ENCODE measurements at regions not wholly inside any gene's neighbourhood (a gene's known extent, or its start where the extent isn't known, plus 50 kb on each side); places are given as distances from the start of the nearest gene placed in this dataset.

- no peak for TF ChIP-seq CTCF (IDR thresholded peaks at IDR 0.05; ENCODE audit: borderline replicate concordance, extremely low read depth, low read length, poor library complexity, severe bottlenecking)
- no peak for TF ChIP-seq EZH2 (IDR thresholded peaks at IDR 0.05; ENCODE audit: borderline replicate concordance, low read depth, low read length, severe bottlenecking)
These were observed 50.2 kb upstream of the FGF3 start for GRCh38 chr11:69869311-69869939.

GRCh38 chr11:69870766-69871165 is 51.5 kb upstream of the FGF3 start:
- TF ChIP-seq CTCF (IDR thresholded peaks at IDR 0.05; ENCODE audit: borderline replicate concordance, extremely low read depth, low read length, poor library complexity, severe bottlenecking) = no peak
- no peak for TF ChIP-seq EZH2 (IDR thresholded peaks at IDR 0.05; ENCODE audit: borderline replicate concordance, low read depth, low read length, severe bottlenecking)
- H3K27me3 ChIP-seq (ENCODE audit: insufficient read depth, low read length, poor library complexity) = peaks cover 2% of the 10 kb centered on the region
- H3K4me1 ChIP-seq (ENCODE audit: insufficient read depth, low read length) = no peaks in the 10 kb centered on the region
- H3K79me2 ChIP-seq (ENCODE audit: insufficient read depth, low read length) = no peaks in the 10 kb centered on the region
- DNase-seq (no peak), ATAC-seq (ENCODE audit: insufficient read depth, low read depth) (no peak)
- H2AFZ ChIP-seq (ENCODE audit: low read depth, low read length) = no peak overlapping the region
- no peak overlapping the region for H3K4me3 ChIP-seq (ENCODE audit: low read depth in 1 of 2, low read length in 2 of 2)
- no peaks in the 10 kb centered on the region for H3K36me3 ChIP-seq (ENCODE audit: insufficient read depth, low read length)
- H3K9me3 ChIP-seq (ENCODE audit: insufficient read depth, low read length, severe bottlenecking) = no peaks in the 10 kb centered on the region
- H3K4me2 ChIP-seq (ENCODE audit: insufficient read depth, low read length) = no peak overlapping the region
- peaks cover 3% of the 10 kb centered on the region; the same call in 1 of the 2 replicates for H4K20me1 ChIP-seq (ENCODE audit: insufficient read depth, low read length)
- no peak overlapping the region for H3K27ac ChIP-seq (ENCODE audit: low read length)
- H3K9ac ChIP-seq (ENCODE audit: low read depth, low read length) = no peak overlapping the region

More at GRCh38 chr11:69869311-69869939, 50.2 kb upstream of the FGF3 start:
- H4K20me1 ChIP-seq (ENCODE audit: insufficient read depth, low read length) = peaks cover 3% of the 10 kb centered on the region; the same call in 1 of the 2 replicates
- no peaks in the 10 kb centered on the region for H3K79me2 ChIP-seq (ENCODE audit: insufficient read depth, low read length)
- no peak overlapping the region for H2AFZ ChIP-seq (ENCODE audit: low read depth, low read length)
- no peak overlapping the region for H3K4me3 ChIP-seq (ENCODE audit: low read depth in 1 of 2, low read length in 2 of 2)
- H3K4me1 ChIP-seq (ENCODE audit: insufficient read depth, low read length) = no peaks in the 10 kb centered on the region
- no peak overlapping the region for H3K27ac ChIP-seq (ENCODE audit: low read length)
- H3K36me3 ChIP-seq (ENCODE audit: insufficient read depth, low read length) = no peaks in the 10 kb centered on the region
- ATAC-seq (ENCODE audit: insufficient read depth, low read depth) (no peak), DNase-seq (no peak)
- no peaks in the 10 kb centered on the region for H3K9me3 ChIP-seq (ENCODE audit: insufficient read depth, low read length, severe bottlenecking)
- no peak overlapping the region for H3K9ac ChIP-seq (ENCODE audit: low read depth, low read length)
- H3K27me3 ChIP-seq (ENCODE audit: insufficient read depth, low read length, poor library complexity) = no peaks in the 10 kb centered on the region
- H3K4me2 ChIP-seq (ENCODE audit: insufficient read depth, low read length) = no peak overlapping the region

GRCh38 chr11:69873166-69874077 is 54.2 kb upstream of the FGF3 start:
- H3K27ac ChIP-seq (ENCODE audit: low read length) = no peak overlapping the region
- no peak overlapping the region for H3K4me3 ChIP-seq (ENCODE audit: low read depth in 1 of 2, low read length in 2 of 2)
- no peaks in the 10 kb centered on the region for H3K4me1 ChIP-seq (ENCODE audit: insufficient read depth, low read length)
- TF ChIP-seq CTCF (IDR thresholded peaks at IDR 0.05; ENCODE audit: borderline replicate concordance, extremely low read depth, low read length, poor library complexity, severe bottlenecking) (no peak), EZH2 (IDR thresholded peaks at IDR 0.05; ENCODE audit: borderline replicate concordance, low read depth, low read length, severe bottlenecking) (no peak)
- H3K36me3 ChIP-seq (ENCODE audit: insufficient read depth, low read length) = no peaks in the 10 kb centered on the region
- no peak overlapping the region for H3K9ac ChIP-seq (ENCODE audit: low read depth, low read length)
- H3K79me2 ChIP-seq (ENCODE audit: insufficient read depth, low read length) = no peaks in the 10 kb centered on the region
- H4K20me1 ChIP-seq (ENCODE audit: insufficient read depth, low read length) = peaks cover 3% of the 10 kb centered on the region; the same call in 1 of the 2 replicates
- ATAC-seq (ENCODE audit: insufficient read depth, low read depth) (no peak), DNase-seq (no peak)
- no peaks in the 10 kb centered on the region for H3K9me3 ChIP-seq (ENCODE audit: insufficient read depth, low read length, severe bottlenecking)
- H3K27me3 ChIP-seq (ENCODE audit: insufficient read depth, low read length, poor library complexity) = peaks cover 2% of the 10 kb centered on the region
- H2AFZ ChIP-seq (ENCODE audit: low read depth, low read length) = no peak overlapping the region
- no peak overlapping the region for H3K4me2 ChIP-seq (ENCODE audit: insufficient read depth, low read length)

Measured in DND-41 (cell line).